ENCODE measurements at regions not wholly inside any gene's neighbourhood (a gene's known extent, or its start where the extent isn't known, plus 50 kb on each side); places are given as distances from the start of the nearest gene placed in this dataset.

GRCh38 chr13:78228211-78228610 lies 309.6 kb upstream of the EDNRB start:
- Histone ChIP-seq H3K27me3 (no peaks in the 10 kb centered on the region), H3K4me1 (no peaks in the 10 kb centered on the region), H3K4me3 (no peak overlapping the region), H3K27ac (no peak overlapping the region), H3K9me3 (no peaks in the 10 kb centered on the region), H3K36me3 (no peaks in the 10 kb centered on the region)
- DNase-seq: no peak
- intact Hi-C loops (cut with DNase I): no loop called here
- TF ChIP-seq CTCF (IDR thresholded peaks at IDR 0.05): no peak
- no peak for TF ChIP-seq POLR2A (IDR thresholded peaks at IDR 0.05)
- ATAC-seq: no peak
- whole genome bisulfite sequencing (ENCODE audit: insufficient coverage, low coverage, low lambda C conversion rate, missing lambda C conversion rate): 23% methylated on average over 1 of the region's 1 CpG

- no peak for ATAC-seq
- 36% methylated on average over 3 of the region's 3 CpGs for WGBS (ENCODE audit: insufficient coverage, low coverage, low lambda C conversion rate, missing lambda C conversion rate)
- Histone ChIP-seq H3K27ac (no peak overlapping the region), H3K4me1 (no peaks in the 10 kb centered on the region), H3K36me3 (no peaks in the 10 kb centered on the region), H3K9me3 (no peaks in the 10 kb centered on the region), H3K27me3 (no peaks in the 10 kb centered on the region), H3K4me3 (no peak overlapping the region)
- TF ChIP-seq CTCF (IDR thresholded peaks at IDR 0.05): no peak
- no peak for TF ChIP-seq POLR2A (IDR thresholded peaks at IDR 0.05)
- DNase-seq: no peak
- intact Hi-C loops (cut with DNase I): no loop called here
These were observed 309.1 kb upstream of the EDNRB start for GRCh38 chr13:78227709-78228108.

- no peak for DNase-seq
- no peak overlapping the region for H3K4me3 ChIP-seq
- intact Hi-C loops (cut with DNase I): no loop called here
- no peak for TF ChIP-seq POLR2A (IDR thresholded peaks at IDR 0.05)
- no peak for TF ChIP-seq CTCF (IDR thresholded peaks at IDR 0.05)
- H3K9me3 ChIP-seq: no peaks in the 10 kb centered on the region
- H3K27me3 ChIP-seq: no peaks in the 10 kb centered on the region
- H3K4me1 ChIP-seq: no peaks in the 10 kb centered on the region
- H3K27ac ChIP-seq: no peak overlapping the region
- ATAC-seq: no peak
- 40% methylated on average over 4 of the region's 4 CpGs for WGBS (ENCODE audit: insufficient coverage, low coverage, low lambda C conversion rate, missing lambda C conversion rate)
- no peaks in the 10 kb centered on the region for H3K36me3 ChIP-seq
These were observed 297.0 kb upstream of the EDNRB start for GRCh38 chr13:78215458-78216108.

- 37% methylated on average over 3 of the region's 3 CpGs for WGBS (ENCODE audit: insufficient coverage, low coverage, low lambda C conversion rate, missing lambda C conversion rate)
- no peak for DNase-seq
- H3K36me3 ChIP-seq: no peaks in the 10 kb centered on the region
- intact Hi-C loops (cut with DNase I): no loop called here
- no peaks in the 10 kb centered on the region for H3K27me3 ChIP-seq
- TF ChIP-seq CTCF (IDR thresholded peaks at IDR 0.05) (no peak), POLR2A (IDR thresholded peaks at IDR 0.05) (no peak)
- no peak overlapping the region for H3K27ac ChIP-seq
- ATAC-seq: no peak
- H3K4me1 ChIP-seq: no peaks in the 10 kb centered on the region
- no peaks in the 10 kb centered on the region for H3K9me3 ChIP-seq
- no peak overlapping the region for H3K4me3 ChIP-seq
These were observed 282.8 kb upstream of the EDNRB start for GRCh38 chr13:78201411-78201810.

- DNase-seq (no peak), ATAC-seq (no peak)
- 28% methylated on average over 3 of the region's 3 CpGs for WGBS (ENCODE audit: insufficient coverage, low coverage, low lambda C conversion rate, missing lambda C conversion rate)
- intact Hi-C loops (cut with DNase I): no loop called here
- H3K27ac ChIP-seq: no peak overlapping the region
- H3K27me3 ChIP-seq: no peaks in the 10 kb centered on the region
- no peaks in the 10 kb centered on the region for H3K36me3 ChIP-seq
- H3K9me3 ChIP-seq: no peaks in the 10 kb centered on the region
- TF ChIP-seq CTCF (IDR thresholded peaks at IDR 0.05): no peak
- TF ChIP-seq POLR2A (IDR thresholded peaks at IDR 0.05): no peak
- no peak overlapping the region for H3K4me3 ChIP-seq
- no peaks in the 10 kb centered on the region for H3K4me1 ChIP-seq
These were observed 280.2 kb upstream of the EDNRB start for GRCh38 chr13:78198821-78199220.
